SK-MEL-5 (cell line): ENCODE measurements at regions not wholly inside any gene's neighbourhood (a gene's known extent, or its start where the extent isn't known, plus 50 kb on each side); places are given as distances from the start of the nearest gene placed in this dataset.
A peak's percentile ranks its signal among the peaks of the same experiment; 100 is the strongest.

Experiments
- DNase-seq: peaks from one replicate; pipeline ENCODE4 v3.0.0-alpha.2; 2016; ENCODE audit warnings: low read depth, low spot score
- in situ Hi-C: cut with HindIII; loops from 2 replicates; pipeline ENCODE4 v1.10.0; 2016; ENCODE audit warnings: low sequenced_read_pairs, high pct_unique_total_duplicates, low pct_unique_long_range_greater_than_20kb

GRCh38 chrX:39204353-39204752 is 403.1 kb downstream of the MID1IP1 start:
- in situ Hi-C loops, result no loop called here
- no peak for DNase-seq

GRCh38 chrX:39204945-39205344 is 403.7 kb downstream of the MID1IP1 start:
- in situ Hi-C loops, result no loop called here
- DNase-seq, result no peak

GRCh38 chrX:39205467-39205866 is 404.2 kb downstream of the MID1IP1 start:
- no peak for DNase-seq
- in situ Hi-C loops, result no loop called here

- in situ Hi-C loops, result no loop called here
- no peak for DNase-seq
Measured at GRCh38 chrX:39206399-39207145, 405.3 kb downstream of the MID1IP1 start.

- in situ Hi-C loops, result no loop called here
- no peak for DNase-seq
Measured at GRCh38 chrX:39211501-39211900, 410.2 kb downstream of the MID1IP1 start.

- no peak for DNase-seq
- in situ Hi-C loops, result no loop called here
Measured at GRCh38 chrX:39212456-39212855, 411.2 kb downstream of the MID1IP1 start.

- no peak for DNase-seq
- in situ Hi-C loops, result no loop called here
Measured at GRCh38 chrX:39214387-39215126, 413.3 kb downstream of the MID1IP1 start.

- in situ Hi-C loops, result no loop called here
- no peak for DNase-seq
Measured at GRCh38 chrX:39220952-39221351, 419.7 kb downstream of the MID1IP1 start.

GRCh38 chrX:39222346-39223113 is 421.3 kb downstream of the MID1IP1 start:
- in situ Hi-C loops, result no loop called here
- DNase-seq, result no peak

- in situ Hi-C loops, result no loop called here
Measured at GRCh38 chrX:39226251-39226650, 425.0 kb downstream of the MID1IP1 start.

GRCh38 chrX:39227371-39227770 is 426.1 kb downstream of the MID1IP1 start:
- DNase-seq, result no peak
- in situ Hi-C loops, result no loop called here

More at GRCh38 chrX:39226251-39226650, 425.0 kb downstream of the MID1IP1 start:
- DNase-seq, result no peak

- DNase-seq, result no peak
- in situ Hi-C loops, result no loop called here
Measured at GRCh38 chrX:39238006-39238405, 436.7 kb downstream of the MID1IP1 start.

GRCh38 chrX:39242187-39242586 is 440.9 kb downstream of the MID1IP1 start:
- in situ Hi-C loops, result no loop called here
- DNase-seq, result peak; percentile 39

- no peak for DNase-seq
Measured at GRCh38 chrX:39244147-39244546, 442.9 kb downstream of the MID1IP1 start.

GRCh38 chrX:39245024-39245423 is 443.8 kb downstream of the MID1IP1 start:
- in situ Hi-C loops, result no loop called here
- DNase-seq, result no peak

More at GRCh38 chrX:39244147-39244546, 442.9 kb downstream of the MID1IP1 start:
- in situ Hi-C loops, result no loop called here

- in situ Hi-C loops, result no loop called here
- no peak for DNase-seq
Measured at GRCh38 chrX:39247536-39247935, 446.3 kb downstream of the MID1IP1 start.

- DNase-seq, result no peak
- in situ Hi-C loops, result no loop called here
Measured at GRCh38 chrX:39248330-39248729, 447.1 kb downstream of the MID1IP1 start.

GRCh38 chrX:39249999-39250398 is 448.7 kb downstream of the MID1IP1 start:
- in situ Hi-C loops, result no loop called here
- DNase-seq, result peak; percentile 14
